PC-9 (cell line): ENCODE measurements at regions not wholly inside any gene's neighbourhood (a gene's known extent, or its start where the extent isn't known, plus 50 kb on each side); places are given as distances from the start of the nearest gene placed in this dataset.

Source experiments
- BruUV-seq: library from RNA; stranded (reverse); fragments of 400-500 nt; replicated peaks from 2 replicates; lab custom pipeline; 2021; lab: Mats Ljungman, UMichigan
- CTCF ChIA-PET: fragments of 300-600 bp; sonication (Branson Sonifier 250); formaldehyde crosslinking; loops from one replicate; lab custom pipeline; 2022; ENCODE audit warnings: antibody characterized with exemption; lab: Charles Lee
- POLR2A ChIA-PET: fragments of 300-600 bp; sonication (Branson Sonifier 250); formaldehyde crosslinking; loops from one replicate; lab custom pipeline; 2022; ENCODE audit warnings: antibody characterized with exemption; ENCODE audit not compliant: unreplicated experiment; lab: Charles Lee
- DNase-seq, 2 experiments: peaks; one replicate each; pipeline versions ENCODE4 v3.0.0 to v3.0.0-alpha.2; 2015 to 2022; ENCODE audit warnings: mixed read lengths in 1 of 2
- H2AFZ ChIP-seq: fragments of 200-600 bp; sonication (generic); 2 replicates; pipeline ENCODE4 v1.8.1; 2017; ENCODE audit warnings: antibody characterized with exemption
- H3F3A ChIP-seq: fragments of 200-600 bp; sonication (generic); 2 replicates; pipeline ENCODE4 v1.8.1; 2017; ENCODE audit warnings: antibody characterized with exemption, mild to moderate bottlenecking, low read depth; ENCODE audit not compliant: insufficient read depth
- H3K27ac ChIP-seq: fragments of 200-600 bp; sonication (generic); 2 replicates; pipeline ENCODE4 v1.6.1; 2016; ENCODE audit warnings: mixed run types
- H3K27me3 ChIP-seq: fragments of 200-600 bp; sonication (generic); 2 replicates; pipeline ENCODE4 v1.6.1; 2016; ENCODE audit warnings: low read depth, mixed run types; ENCODE audit not compliant: insufficient read depth
- H3K36me3 ChIP-seq: fragments of 200-600 bp; sonication (generic); 2 replicates; pipeline ENCODE4 v1.6.1; 2016; ENCODE audit warnings: low read depth, mixed run types
- H3K4me1 ChIP-seq: fragments of 200-600 bp; sonication (generic); replicated peaks from 2 replicates; pipeline ENCODE4 v1.6.1; 2016; ENCODE audit warnings: mixed run types; ENCODE audit not compliant: insufficient read depth
- H3K4me2 ChIP-seq: fragments of 200-600 bp; sonication (generic); 2 replicates; pipeline ENCODE4 v1.6.1; 2017; ENCODE audit warnings: mixed run types
- H3K4me3 ChIP-seq: fragments of 200-600 bp; sonication (generic); 2 replicates; pipeline ENCODE4 v1.6.1; 2016; ENCODE audit warnings: mixed run types
- H3K79me2 ChIP-seq: fragments of 200-600 bp; sonication (generic); 2 replicates; pipeline ENCODE4 v1.6.1; 2017; ENCODE audit warnings: low read depth, mixed run types
- H3K9me2 ChIP-seq: fragments of 200-600 bp; sonication (generic); 2 replicates; pipeline ENCODE4 v1.8.1; 2017; ENCODE audit warnings: mild to moderate bottlenecking; ENCODE audit not compliant: insufficient read depth
- H3K9me3 ChIP-seq: fragments of 200-600 bp; sonication (generic); 2 replicates; pipeline ENCODE4 v1.8.1; 2016; ENCODE audit warnings: low read depth; ENCODE audit not compliant: insufficient read depth
- H4K20me1 ChIP-seq: fragments of 200-600 bp; sonication (generic); 2 replicates; pipeline ENCODE4 v1.8.1; 2017; ENCODE audit not compliant: insufficient read depth
- EZH2 ChIP-seq: fragments of 200-600 bp; sonication (generic); IDR thresholded peaks from 2 replicates; pipeline ENCODE4 v1.8.0; 2017; ENCODE audit warnings: antibody characterized with exemption, low read depth
- intact Hi-C: fragments of 100-400 bp; cut with micrococcal nuclease; formaldehyde crosslinking; loops from one replicate; pipeline ENCODE4 v1.10.0; 2022; ENCODE audit not compliant: unreplicated experiment
- TF ChIP-seq, protein P1 (sequence below): fragments of 200-600 bp; sonication (generic); conservative IDR thresholded peaks from 2 replicates; pipeline ENCODE4 v1.6.1; 2017; ENCODE audit warnings: mixed run types, antibody characterized with exemption, mild to moderate bottlenecking, moderate library complexity

DNA sequence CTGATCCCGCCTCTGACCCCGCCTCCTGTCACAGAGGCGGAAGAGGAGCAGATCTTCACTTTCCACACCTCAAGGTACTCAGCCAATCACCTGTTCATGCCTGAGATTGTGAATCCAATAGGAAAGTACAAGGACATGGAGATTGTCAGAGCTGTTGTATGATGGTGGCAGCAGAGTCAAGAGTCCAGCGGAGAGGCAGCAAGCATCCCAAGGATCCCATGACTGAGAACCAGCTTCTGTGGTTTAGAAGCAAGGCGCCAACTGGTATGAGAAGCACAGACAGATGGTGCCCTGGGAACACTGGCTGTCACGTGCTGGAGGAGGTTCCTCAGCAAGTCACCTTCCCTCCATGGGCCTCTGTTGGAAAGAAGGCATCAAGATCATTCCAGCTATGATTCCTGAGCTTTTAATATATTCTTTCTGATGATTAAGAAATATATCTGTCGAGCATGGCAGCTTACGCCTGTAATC is 93.9 kb downstream of the CPN2 start:
- intact Hi-C loops = no loop called here
- Histone ChIP-seq H4K20me1 (no peaks in the 10 kb centered on the region), H3K4me1 (0 out of 2 replicates have a peak, but pooled peaks cover 6% of the 10 kb centered on the region), H3K36me3 (no peaks in the 10 kb centered on the region), H3K9me2 (no peaks in the 10 kb centered on the region), H2AFZ (no peak overlapping the region), H3F3A (0 out of 2 replicates have a peak, but pooled peaks cover 7% of the 10 kb centered on the region), H3K4me3 (no peak overlapping the region), H3K9me3 (peaks cover 6% of the 10 kb centered on the region; the same call in 1 of the 2 replicates), H3K4me2 (no peak overlapping the region), H3K27ac (no peak overlapping the region), H3K27me3 (no peaks in the 10 kb centered on the region), H3K79me2 (no peaks in the 10 kb centered on the region)
- BruUV-seq = no TSS peak
- no peak for DNase-seq
- CTCF ChIA-PET = no interaction called here
- TF ChIP-seq, protein P1, sequence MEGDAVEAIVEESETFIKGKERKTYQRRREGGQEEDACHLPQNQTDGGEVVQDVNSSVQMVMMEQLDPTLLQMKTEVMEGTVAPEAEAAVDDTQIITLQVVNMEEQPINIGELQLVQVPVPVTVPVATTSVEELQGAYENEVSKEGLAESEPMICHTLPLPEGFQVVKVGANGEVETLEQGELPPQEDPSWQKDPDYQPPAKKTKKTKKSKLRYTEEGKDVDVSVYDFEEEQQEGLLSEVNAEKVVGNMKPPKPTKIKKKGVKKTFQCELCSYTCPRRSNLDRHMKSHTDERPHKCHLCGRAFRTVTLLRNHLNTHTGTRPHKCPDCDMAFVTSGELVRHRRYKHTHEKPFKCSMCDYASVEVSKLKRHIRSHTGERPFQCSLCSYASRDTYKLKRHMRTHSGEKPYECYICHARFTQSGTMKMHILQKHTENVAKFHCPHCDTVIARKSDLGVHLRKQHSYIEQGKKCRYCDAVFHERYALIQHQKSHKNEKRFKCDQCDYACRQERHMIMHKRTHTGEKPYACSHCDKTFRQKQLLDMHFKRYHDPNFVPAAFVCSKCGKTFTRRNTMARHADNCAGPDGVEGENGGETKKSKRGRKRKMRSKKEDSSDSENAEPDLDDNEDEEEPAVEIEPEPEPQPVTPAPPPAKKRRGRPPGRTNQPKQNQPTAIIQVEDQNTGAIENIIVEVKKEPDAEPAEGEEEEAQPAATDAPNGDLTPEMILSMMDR = no peak
- no peak for TF ChIP-seq EZH2
- POLR2A ChIA-PET = no interaction called here

DNA sequence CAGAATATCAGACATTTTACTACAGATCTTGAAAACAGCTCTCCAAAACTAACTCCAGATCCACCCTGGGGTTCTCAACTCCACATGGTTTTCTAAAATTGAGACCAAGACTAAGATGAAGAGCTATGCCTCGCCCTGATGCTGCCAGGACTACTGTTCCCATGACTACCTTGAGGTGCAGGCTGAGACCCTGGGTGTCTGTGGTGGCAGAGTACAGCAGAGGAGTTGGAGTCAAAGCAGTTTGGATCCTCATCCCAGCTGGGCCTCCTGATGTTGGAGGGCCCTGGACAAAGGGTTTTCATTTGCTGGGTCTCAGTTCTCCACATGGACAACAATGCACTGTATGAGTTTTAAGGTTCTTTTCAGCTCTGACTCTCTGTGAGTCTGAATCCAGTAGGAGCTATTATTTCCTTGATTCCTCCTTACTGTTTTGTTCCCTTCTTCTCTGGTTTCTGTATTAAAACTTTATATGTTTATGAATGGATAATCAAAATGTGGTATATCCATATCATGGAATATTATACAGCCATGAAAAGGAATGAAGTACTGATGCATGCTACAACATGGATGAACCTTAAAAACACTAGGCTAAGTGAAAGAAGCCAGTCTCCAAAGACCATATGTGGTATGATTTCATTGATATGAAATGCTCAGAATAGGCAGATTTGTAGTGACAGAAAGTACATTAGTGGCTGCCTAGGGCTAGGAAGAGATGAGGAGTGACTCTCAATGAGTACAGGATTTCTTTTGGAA is 93.0 kb downstream of the CPN2 start:
- H3K9me2 ChIP-seq = no peaks in the 10 kb centered on the region
- H3K36me3 ChIP-seq = no peaks in the 10 kb centered on the region
- no peak for TF ChIP-seq EZH2
- TF ChIP-seq, protein P1 = no peak
- no TSS peak for BruUV-seq
- no peak overlapping the region for H3K4me2 ChIP-seq
- no peaks in the 10 kb centered on the region for H3K27me3 ChIP-seq
- peaks cover 6% of the 10 kb centered on the region; the same call in 1 of the 2 replicates for H3K9me3 ChIP-seq
- intact Hi-C loops = no loop called here
- H4K20me1 ChIP-seq = no peaks in the 10 kb centered on the region
- H3K27ac ChIP-seq = no peak overlapping the region
- H3F3A ChIP-seq = 0 out of 2 replicates have a peak, but pooled peaks cover 7% of the 10 kb centered on the region
- no peak overlapping the region for H3K4me3 ChIP-seq
- no peaks in the 10 kb centered on the region for H3K79me2 ChIP-seq
- DNase-seq = no peak
- H2AFZ ChIP-seq = no peak overlapping the region
- CTCF ChIA-PET = no interaction called here
- H3K4me1 ChIP-seq = 0 out of 2 replicates have a peak, but pooled peaks cover 6% of the 10 kb centered on the region
- POLR2A ChIA-PET = no interaction called here

DNA sequence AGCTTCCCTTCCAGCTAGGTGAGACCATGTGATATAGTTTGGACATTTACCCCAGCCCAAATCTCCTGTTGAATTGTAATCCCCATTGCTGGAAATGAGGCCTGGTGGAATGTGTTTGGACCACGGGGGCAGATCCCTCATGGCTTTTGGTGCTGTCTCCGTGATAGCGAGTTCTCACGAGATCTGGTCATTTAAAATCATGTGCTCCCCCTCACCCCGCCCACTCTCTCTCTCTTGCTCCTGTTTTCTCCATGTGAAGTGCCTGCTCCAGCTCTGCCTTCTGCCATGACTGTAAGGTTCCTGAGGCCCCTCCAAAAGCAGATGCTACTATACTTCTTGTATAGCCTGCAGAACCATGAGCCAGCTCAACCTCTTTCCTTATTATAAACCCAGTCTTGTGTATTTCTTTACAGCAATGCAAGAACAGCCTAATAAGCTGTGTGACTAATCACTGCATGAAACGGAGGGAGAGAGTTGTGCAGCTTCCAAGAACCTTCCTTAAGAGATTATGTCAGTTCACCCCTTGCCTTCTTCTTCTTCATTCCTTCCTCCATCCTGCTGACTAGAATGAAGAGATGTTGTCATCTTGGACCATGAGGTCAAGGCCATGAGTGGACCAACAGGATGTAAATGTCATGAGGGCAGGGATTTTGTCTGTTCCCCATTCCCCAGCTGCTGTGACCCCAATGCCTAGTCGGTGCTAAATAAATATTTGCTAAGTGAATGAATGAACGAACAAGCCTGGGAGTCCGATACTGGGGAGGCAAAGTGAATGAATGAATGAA is 91.0 kb downstream of the CPN2 start:
- Histone ChIP-seq H4K20me1 (no peaks in the 10 kb centered on the region), H3K79me2 (no peaks in the 10 kb centered on the region), H3K27ac (no peak overlapping the region), H3K27me3 (no peaks in the 10 kb centered on the region), H3K4me2 (no peak overlapping the region), H3F3A (0 out of 2 replicates have a peak, but pooled peaks cover 7% of the 10 kb centered on the region), H3K36me3 (no peaks in the 10 kb centered on the region), H3K9me3 (peaks cover 6% of the 10 kb centered on the region; the same call in 1 of the 2 replicates), H3K9me2 (no peaks in the 10 kb centered on the region), H2AFZ (no peak overlapping the region), H3K4me1 (0 out of 2 replicates have a peak, but pooled peaks cover 6% of the 10 kb centered on the region), H3K4me3 (no peak overlapping the region)
- intact Hi-C loops = no loop called here
- CTCF ChIA-PET = no interaction called here
- POLR2A ChIA-PET = interaction anchor here (0.6 kb wide), 1 partner anchor 289 kb away, joined by 3 read pairs; no protein-coding TSS in a partner anchor
- BruUV-seq = no TSS peak
- TF ChIP-seq, protein P1 = no peak
- no peak for TF ChIP-seq EZH2
- no peak for DNase-seq
